GM10266 (cell line): ENCODE measurements at regions not wholly inside any gene's neighbourhood (a gene's known extent, or its start where the extent isn't known, plus 50 kb on each side); places are given as distances from the start of the nearest gene placed in this dataset.

ENCODE experiments used
- DNase-seq: peaks from one replicate; pipeline ENCODE4 v3.0.0; 2012; ENCODE audit errors: extremely low spot score
- CTCF ChIP-seq: IDR thresholded peaks from 2 replicates; pipeline ENCODE4 v1.5.1; 2012; ENCODE audit warnings: mild to moderate bottlenecking, low read depth; ENCODE audit not compliant: control insufficient read depth, insufficient read depth; ENCODE audit errors: missing control alignments

GRCh38 chr12:75848431-75848925, 183.1 kb downstream of the PHLDA1 start:
- TF ChIP-seq CTCF = no peak

GRCh38 chr12:75846102-75846501, 185.5 kb downstream of the PHLDA1 start:
- no peak for TF ChIP-seq CTCF

More at GRCh38 chr12:75848431-75848925, 183.1 kb downstream of the PHLDA1 start:
- DNase-seq = no peak

GRCh38 chr12:75844985-75845384, 186.6 kb downstream of the PHLDA1 start:
- TF ChIP-seq CTCF = no peak
- DNase-seq = no peak

More at GRCh38 chr12:75846102-75846501, 185.5 kb downstream of the PHLDA1 start:
- DNase-seq = no peak

GRCh38 chr12:75844049-75844770, 187.4 kb downstream of the PHLDA1 start:
- DNase-seq = no peak

GRCh38 chr12:75842090-75842489, 189.5 kb downstream of the PHLDA1 start:
- DNase-seq = no peak
- no peak for TF ChIP-seq CTCF

More at GRCh38 chr12:75844049-75844770, 187.4 kb downstream of the PHLDA1 start:
- no peak for TF ChIP-seq CTCF

- no peak for DNase-seq
- TF ChIP-seq CTCF = no peak
These were observed 190.6 kb downstream of the PHLDA1 start for GRCh38 chr12:75840994-75841355.

GRCh38 chr12:75838309-75838708, 193.3 kb downstream of the PHLDA1 start:
- no peak for TF ChIP-seq CTCF
- DNase-seq = no peak
